ENCODE measurements at regions not wholly inside any gene's neighbourhood (a gene's known extent, or its start where the extent isn't known, plus 50 kb on each side); places are given as distances from the start of the nearest gene placed in this dataset.

DNA sequence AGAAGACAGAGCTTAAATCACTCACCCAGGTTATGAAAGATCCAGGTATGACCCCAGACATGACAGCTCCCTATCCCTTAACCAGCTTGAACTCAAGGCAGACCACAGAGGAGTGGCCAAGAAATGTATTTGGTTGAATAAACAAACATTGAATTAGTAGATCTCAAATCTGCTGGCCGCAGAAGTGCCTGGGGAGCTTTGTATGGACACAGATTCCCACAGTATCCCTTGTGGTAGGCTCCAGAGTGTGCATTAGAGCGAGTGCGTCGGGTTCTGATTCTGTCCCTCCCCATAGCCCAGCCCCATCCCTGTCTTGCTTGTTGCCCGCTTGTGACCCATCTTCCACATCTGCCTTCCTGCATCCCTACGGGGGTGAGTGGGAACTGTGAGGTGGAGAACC, 118.8 kb upstream of the FOXF1 start:
- intact Hi-C loops (cut with micrococcal nuclease): no loop called here
- no TSS peak for BruUV-seq (replicated peaks)
- ChIA-PET CTCF (interaction anchor here (1.0 to 1.6 kb wide), 2 partner anchors 16 to 127 kb away, joined by 3 to 4 read pairs; no protein-coding TSS in a partner anchor), RAD21 (ENCODE audit: low non-redundant PET in 1 of 2, low total read pairs in 2 of 2, uncharacterized antibody in 2 of 2, unreplicated experiment in 2 of 2) (interaction anchor here in 1 of 2 experiments (0.7 kb wide), 1 partner anchor 10 kb away, joined by 4 read pairs; no protein-coding TSS in a partner anchor), POLR2A (interaction anchor here (1.5 kb wide), 1 partner anchor 9 kb away, joined by 3 read pairs; no protein-coding TSS in a partner anchor)
- Histone ChIP-seq H3K79me2 (ENCODE audit: insufficient read depth, low read length) (no peaks in the 10 kb centered on the region), H3K9me3 (ENCODE audit: control insufficient read depth in 1 of 2, insufficient read depth in 1 of 2, low read depth in 1 of 2, low read length in 2 of 2) (no peaks in the 10 kb centered on the region), H3K27me3 (ENCODE audit: insufficient read depth, low read length) (no peaks in the 10 kb centered on the region), H3K9me2 (ENCODE audit: insufficient read depth) (no peaks in the 10 kb centered on the region), H3K4me2 (ENCODE audit: low read length) (no peak overlapping the region), H3K4me3 (replicated peaks in 1 of 2; ENCODE audit: low read depth in 1 of 2, low read length in 2 of 2) (no peak overlapping the region), H2AFZ (ENCODE audit: low read depth, low read length, poor library complexity, severe bottlenecking) (no peak overlapping the region), H4K20me1 (ENCODE audit: insufficient read depth) (no peaks in the 10 kb centered on the region), H3K4me1 (ENCODE audit: control insufficient read depth in 1 of 2, insufficient read depth in 2 of 2, low read length in 2 of 2) (peaks cover 4 to 38% of the 10 kb centered on the region in 2 experiments; a peak in 3 of 4 replicates), H3K36me3 (ENCODE audit: control insufficient read depth in 1 of 2, insufficient read depth in 2 of 2, low read length in 2 of 2) (no peaks in the 10 kb centered on the region), H3K27ac (ENCODE audit: low read depth, low read length) (no peak overlapping the region), H3K9ac (ENCODE audit: low read length) (no peak overlapping the region)
- TF ChIP-seq ELF1 (IDR thresholded peaks at IDR 0.05; ENCODE audit: borderline replicate concordance, low read depth) (no peak), POLR2AphosphoS5 (IDR thresholded peaks at IDR 0.05; ENCODE audit: low read depth, low read length) (no peak), FOSL1 (IDR thresholded peaks at IDR 0.05; ENCODE audit: low read depth) (no peak), CEBPB (IDR thresholded peaks at IDR 0.05; ENCODE audit: low read depth) (no peak), CBX3 (IDR thresholded peaks at IDR 0.05; ENCODE audit: low read depth) (no peak), EZH2 (IDR thresholded peaks at IDR 0.05) (no peak), SP1 (IDR thresholded peaks at IDR 0.05; ENCODE audit: low read depth) (no peak), ZNF274 (IDR thresholded peaks at IDR 0.05; ENCODE audit: low read depth, low read length) (no peak), JUND (IDR thresholded peaks at IDR 0.05) (no peak), SRF (IDR thresholded peaks at IDR 0.05; ENCODE audit: low read depth) (no peak), TCF7L2 (IDR thresholded peaks at IDR 0.05; ENCODE audit: borderline replicate concordance, extremely low read depth, insufficient read depth, insufficient read length) (no peak)
- TF ChIP-seq, protein P1, sequence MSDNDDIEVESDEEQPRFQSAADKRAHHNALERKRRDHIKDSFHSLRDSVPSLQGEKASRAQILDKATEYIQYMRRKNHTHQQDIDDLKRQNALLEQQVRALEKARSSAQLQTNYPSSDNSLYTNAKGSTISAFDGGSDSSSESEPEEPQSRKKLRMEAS (IDR thresholded peaks at IDR 0.05): no peak
- TF ChIP-seq, protein P2, sequence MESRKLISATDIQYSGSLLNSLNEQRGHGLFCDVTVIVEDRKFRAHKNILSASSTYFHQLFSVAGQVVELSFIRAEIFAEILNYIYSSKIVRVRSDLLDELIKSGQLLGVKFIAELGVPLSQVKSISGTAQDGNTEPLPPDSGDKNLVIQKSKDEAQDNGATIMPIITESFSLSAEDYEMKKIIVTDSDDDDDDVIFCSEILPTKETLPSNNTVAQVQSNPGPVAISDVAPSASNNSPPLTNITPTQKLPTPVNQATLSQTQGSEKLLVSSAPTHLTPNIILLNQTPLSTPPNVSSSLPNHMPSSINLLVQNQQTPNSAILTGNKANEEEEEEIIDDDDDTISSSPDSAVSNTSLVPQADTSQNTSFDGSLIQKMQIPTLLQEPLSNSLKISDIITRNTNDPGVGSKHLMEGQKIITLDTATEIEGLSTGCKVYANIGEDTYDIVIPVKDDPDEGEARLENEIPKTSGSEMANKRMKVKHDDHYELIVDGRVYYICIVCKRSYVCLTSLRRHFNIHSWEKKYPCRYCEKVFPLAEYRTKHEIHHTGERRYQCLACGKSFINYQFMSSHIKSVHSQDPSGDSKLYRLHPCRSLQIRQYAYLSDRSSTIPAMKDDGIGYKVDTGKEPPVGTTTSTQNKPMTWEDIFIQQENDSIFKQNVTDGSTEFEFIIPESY (IDR thresholded peaks at IDR 0.05; ENCODE audit: extremely low read depth, insufficient replicate concordance, low read length): no peak
- TF ChIP-seq, protein P3, sequence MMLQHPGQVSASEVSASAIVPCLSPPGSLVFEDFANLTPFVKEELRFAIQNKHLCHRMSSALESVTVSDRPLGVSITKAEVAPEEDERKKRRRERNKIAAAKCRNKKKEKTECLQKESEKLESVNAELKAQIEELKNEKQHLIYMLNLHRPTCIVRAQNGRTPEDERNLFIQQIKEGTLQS (IDR thresholded peaks at IDR 0.05): no peak
- DNase-seq (ENCODE audit: low read depth, low spot score) (no peak), ATAC-seq (no peak)
